Fibroblast of villous mesenchyme (primary cell): ENCODE measurements at regions not wholly inside any gene's neighbourhood (a gene's known extent, or its start where the extent isn't known, plus 50 kb on each side); places are given as distances from the start of the nearest gene placed in this dataset.

Experiments
- DNase-seq: peaks from one replicate; pipeline ENCODE4 v3.0.0-alpha.2; 2010; ENCODE audit warnings: low read depth
- H3K4me3 ChIP-seq: 2 replicates; pipeline ENCODE4 v1.5.1; 2011; ENCODE audit warnings: low read depth, mild to moderate bottlenecking, low read length
- CTCF ChIP-seq: IDR thresholded peaks from 2 replicates; pipeline ENCODE4 v1.5.1; 2012; ENCODE audit warnings: low read depth, mild to moderate bottlenecking, low read length; ENCODE audit not compliant: insufficient read depth

DNA sequence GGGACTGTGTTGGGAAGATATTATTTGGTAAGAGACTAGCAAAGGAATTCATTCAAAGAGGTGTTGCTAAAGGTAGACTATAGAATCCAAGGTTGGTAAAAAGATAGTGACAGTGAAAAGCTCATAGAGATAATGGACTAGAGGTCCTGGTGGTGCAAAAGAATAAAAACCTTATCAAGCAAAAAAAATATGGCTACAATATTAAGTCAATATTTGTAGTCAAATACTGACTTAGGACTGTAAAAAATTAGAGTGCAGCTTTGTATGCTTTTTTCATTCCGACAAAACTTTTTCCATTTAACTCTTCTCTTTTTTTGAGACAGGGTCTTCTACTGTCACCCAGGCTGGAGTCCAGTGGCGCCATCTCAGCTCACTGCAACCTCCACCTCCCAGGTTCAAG, 444.0 kb upstream of the AGTR1 start:
- DNase-seq = no peak
- TF ChIP-seq CTCF = no peak
- H3K4me3 ChIP-seq = no peak overlapping the region

- no peak overlapping the region for H3K4me3 ChIP-seq
- TF ChIP-seq CTCF = no peak
- no peak for DNase-seq
Measured at GRCh38 chr3:148254402-148254801, 443.3 kb upstream of the AGTR1 start.

GRCh38 chr3:148255981-148256969, 441.4 kb upstream of the AGTR1 start:
- no peak for DNase-seq
- no peak for TF ChIP-seq CTCF
- no peak overlapping the region for H3K4me3 ChIP-seq

DNA sequence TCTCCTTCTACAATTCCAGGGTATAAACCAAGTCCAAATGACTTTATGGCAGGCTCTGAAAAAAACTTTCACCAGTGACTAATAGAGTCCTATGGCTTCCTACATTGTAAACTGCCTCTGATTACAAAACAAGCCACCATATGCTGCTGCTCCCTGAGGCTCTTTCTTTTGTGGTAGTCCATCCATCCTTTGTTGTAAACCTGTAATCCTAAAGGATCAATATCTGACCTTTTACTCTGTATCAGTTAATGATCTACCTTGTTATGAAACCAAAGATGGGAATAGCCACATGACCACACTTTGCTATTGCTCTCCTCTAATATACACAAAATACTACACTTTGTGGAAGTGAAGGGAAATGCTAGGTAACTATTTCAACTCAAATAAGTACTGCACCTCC, 434.7 kb upstream of the AGTR1 start:
- no peak for DNase-seq
- no peak overlapping the region for H3K4me3 ChIP-seq
- TF ChIP-seq CTCF = no peak

- H3K4me3 ChIP-seq = no peak overlapping the region
- no peak for TF ChIP-seq CTCF
- no peak for DNase-seq
Measured at GRCh38 chr3:148265841-148266240, 431.9 kb upstream of the AGTR1 start.

GRCh38 chr3:148266341-148266740, 431.4 kb upstream of the AGTR1 start:
- no peak for DNase-seq
- no peak for TF ChIP-seq CTCF
- H3K4me3 ChIP-seq = no peak overlapping the region
